K562 (cell line): ENCODE measurements at regions not wholly inside any gene's neighbourhood (a gene's known extent, or its start where the extent isn't known, plus 50 kb on each side); places are given as distances from the start of the nearest gene placed in this dataset.

ENCODE experiments used
- ATAC-seq: fragments of 200-7000 bp; cut with Tn5 transposase; 3 replicates; pipeline ENCODE4 v1.9.1; 2020; ENCODE audit warnings: moderate library complexity
- BruUV-seq: library from RNA; stranded (reverse); fragments of 400-500 nt; replicated peaks from 2 replicates; lab custom pipeline; 2021; lab: Mats Ljungman, UMichigan
- CTCF ChIA-PET: fragments of 300-600 bp; formaldehyde crosslinking; extraction: SDS; loops from one replicate; lab custom pipeline; 2021; ENCODE audit warnings: low intra/inter-chr PET ratio; lab: Yijun Ruan, JAX
- POLR2A ChIA-PET: fragments of 300-600, 350-650 bp; sonication (Branson Sonifier 250); formaldehyde crosslinking; extraction: SDS; loops from one replicate; lab custom pipeline; 2021; ENCODE audit warnings: antibody characterized with exemption, inconsistent platforms; lab: Yijun Ruan, JAX
- DNase-seq, 4 experiments: peaks; one replicate each; pipeline versions ENCODE4 v3.0.0 to v3.0.0-alpha.2; 2011 to 2018; ENCODE audit warnings: low spot score in 3 of 4, mixed read lengths in 3 of 4; ENCODE audit errors: extremely low read depth in 1 of 4
- FAIRE-seq: peaks from 2 replicates; lab custom pipeline; 2011; peaks lifted over from hg19 to GRCh38; lab: Jason Lieb, UNC
- H2AFZ ChIP-seq: 2 replicates; pipeline ENCODE4 v1.6.0; 2011; ENCODE audit warnings: low read depth, low read length, control low read depth, inconsistent platforms
- H3K27ac ChIP-seq: fragments of 200-600 bp; 3 replicates; pipeline ENCODE4 v1.8.0; 2011; ENCODE audit warnings: low read depth, mild to moderate bottlenecking, control low read depth, inconsistent platforms, low read length, moderate library complexity, mixed read lengths; ENCODE audit errors: extremely low read depth
- H3K27me3 ChIP-seq, 2 experiments: fragments of 300-600 bp in 1 of 2; 2 replicates in 1 of 2; 3 replicates in 1 of 2; pipeline versions ENCODE4 v1.6.0 to v1.8.0; 2011; ENCODE audit warnings: inconsistent platforms in 2 of 2, low read length in 2 of 2, mild to moderate bottlenecking in 1 of 2, mixed read lengths in 1 of 2, moderate library complexity in 1 of 2; ENCODE audit not compliant: control insufficient read depth in 2 of 2, insufficient read depth in 2 of 2
- H3K36me3 ChIP-seq: fragments of 300-600 bp; 3 replicates; pipeline ENCODE4 v1.8.0; 2011; ENCODE audit warnings: mild to moderate bottlenecking, low read length, inconsistent platforms; ENCODE audit not compliant: control insufficient read depth, insufficient read depth
- H3K4me1 ChIP-seq, 2 experiments: fragments of 200-600 bp in 1 of 2; replicated peaks in 1 of 2; 2 replicates in 1 of 2; 3 replicates in 1 of 2; pipeline versions ENCODE4 v1.5.1 to v1.8.0; 2011; ENCODE audit warnings: inconsistent platforms in 2 of 2, low read length in 2 of 2, mild to moderate bottlenecking in 1 of 2, mixed read lengths in 1 of 2, moderate library complexity in 1 of 2; ENCODE audit not compliant: control insufficient read depth in 2 of 2, insufficient read depth in 2 of 2
- H3K4me2 ChIP-seq: 2 replicates; pipeline ENCODE4 v1.6.1; 2011; ENCODE audit warnings: low read length, control low read depth, inconsistent platforms, mixed read lengths; ENCODE audit not compliant: insufficient read depth
- H3K4me3 ChIP-seq: fragments of 200-600 bp; sonication (generic), shearing (Covaris generic); 2 replicates; pipeline ENCODE4 v1.5.1; 2016; ENCODE audit warnings: control low read depth, inconsistent platforms
- H3K79me2 ChIP-seq: fragments of 200-600 bp; 3 replicates; pipeline ENCODE4 v1.8.0; 2011; ENCODE audit warnings: low read length, inconsistent platforms; ENCODE audit not compliant: control insufficient read depth, insufficient read depth
- H3K9ac ChIP-seq, 2 experiments: 2 replicates each; pipeline versions ENCODE4 v1.6.0 to v1.6.1; 2011; ENCODE audit warnings: low read depth in 2 of 2, low read length in 2 of 2, control low read depth in 1 of 2, inconsistent platforms in 1 of 2, mild to moderate bottlenecking in 1 of 2, mixed read lengths in 1 of 2; ENCODE audit not compliant: insufficient read depth in 1 of 2
- H3K9me1 ChIP-seq: one replicate; pipeline ENCODE4 v1.6.0; 2011; ENCODE audit warnings: inconsistent platforms, mild to moderate bottlenecking, low read length, moderate library complexity; ENCODE audit not compliant: control insufficient read depth, insufficient read depth
- H3K9me3 ChIP-seq: replicated peaks from 2 replicates; pipeline ENCODE4 v1.5.1; 2011; ENCODE audit warnings: low read depth, low read length, inconsistent platforms; ENCODE audit not compliant: control insufficient read depth, insufficient read depth
- H4K20me1 ChIP-seq: replicated peaks from 2 replicates; pipeline ENCODE4 v1.6.1; 2011; ENCODE audit warnings: low read length, inconsistent platforms, mixed read lengths; ENCODE audit not compliant: control insufficient read depth, insufficient read depth
- BMI1 ChIP-seq: fragments of 150-350 bp; IDR thresholded peaks from 2 replicates; pipeline ENCODE4 v1.6.1; 2014; ENCODE audit warnings: low read length
- CCNT2 ChIP-seq: IDR thresholded peaks from 2 replicates; pipeline ENCODE4 v1.6.1; 2011; ENCODE audit warnings: borderline replicate concordance, low read depth, mild to moderate bottlenecking, moderate library complexity, mixed read lengths, low read length; ENCODE audit not compliant: insufficient read length; ENCODE audit errors: extremely low read depth
- CEBPZ ChIP-seq: fragments of 150-350 bp; IDR thresholded peaks from 2 replicates; pipeline ENCODE4 v1.6.1; 2014; ENCODE audit warnings: low read depth, mild to moderate bottlenecking, low read length, borderline replicate concordance
- DMBX1 ChIP-seq: fragments of 250-450 bp; sonication (Bioruptor Pico); IDR thresholded peaks from 2 replicates; pipeline ENCODE4 v1.8.0; 2022; ENCODE audit warnings: inconsistent platforms, mild to moderate bottlenecking, moderate library complexity, borderline replicate concordance
- ELK1 ChIP-seq: sonication (generic); formaldehyde crosslinking; IDR thresholded peaks from 2 replicates; pipeline ENCODE4 v1.8.1; 2022; ENCODE audit warnings: missing genetic modification reagents
- ETV6 ChIP-seq, 3 experiments: fragments of 150-350 bp in 1 of 3; sonication (generic) in 1 of 3; formaldehyde crosslinking in 1 of 3; IDR thresholded peaks; 2 replicates each; pipeline versions ENCODE4 v1.6.1 to v1.8.0; 2014 to 2022; ENCODE audit warnings: borderline replicate concordance in 2 of 3, low read depth in 2 of 3, antibody characterized with exemption in 1 of 3, low read length in 1 of 3, mild to moderate bottlenecking in 1 of 3, missing genetic modification reagents in 1 of 3
- FOS ChIP-seq: IDR thresholded peaks from 3 replicates; pipeline ENCODE4 v1.6.1; 2011; ENCODE audit not compliant: insufficient read length; ENCODE audit errors: extremely low read depth
- MTA3 ChIP-seq: fragments of 450-650 bp; formaldehyde crosslinking; IDR thresholded peaks from 2 replicates; pipeline ENCODE4 v1.6.1; 2017; ENCODE audit warnings: mild to moderate bottlenecking, borderline replicate concordance
- TAL1 ChIP-seq: fragments of 450-650 bp; IDR thresholded peaks from 2 replicates; pipeline ENCODE4 v1.6.1; 2016; ENCODE audit warnings: mild to moderate bottlenecking
- ZNF124 ChIP-seq: sonication (generic); formaldehyde crosslinking; IDR thresholded peaks from 2 replicates; pipeline ENCODE4 v1.8.1; 2022; ENCODE audit warnings: missing genetic modification reagents
- ZNF174 ChIP-seq: fragments of 250-450 bp; sonication (Bioruptor Pico); IDR thresholded peaks from 2 replicates; pipeline ENCODE4 v1.4.0; 2020; ENCODE audit warnings: mild to moderate bottlenecking
- ZNF561 ChIP-seq: fragments of 450-650 bp; formaldehyde crosslinking; conservative IDR thresholded peaks from 2 replicates; pipeline ENCODE4 v1.4.0; 2020; ENCODE audit warnings: mild to moderate bottlenecking, moderate library complexity
- WGBS: fragments of 100-300 bp; shearing (Covaris generic); methylation state at CpG from one replicate; pipeline ENCODE4 v1.1.6; 2016; ENCODE audit warnings: low coverage, mixed read lengths; ENCODE audit not compliant: insufficient coverage; ENCODE audit errors: missing lambda C conversion rate; 5-methylcytosine and 5-hydroxymethylcytosine counted together
- in situ Hi-C: fragments of 300-500 bp; cut with MboI; formaldehyde crosslinking; loops from 4 replicates; pipeline ENCODE4 v1.15.0; 2018; ENCODE audit warnings: inconsistent platforms, mixed read lengths
- intact Hi-C: fragments of 100-400 bp; cut with micrococcal nuclease; formaldehyde crosslinking; loops from 2 replicates; pipeline ENCODE4 v1.14.2; 2022

GRCh38 chr5:6926491-6927038, 213.3 kb downstream of the TENT4A start:
- intact Hi-C loops = no loop called here
- FAIRE-seq (no peak), DNase-seq (no peak)
- Histone ChIP-seq H3K27ac (no peak overlapping the region), H3K4me3 (no peak overlapping the region), H4K20me1 (no peaks in the 10 kb centered on the region), H3K27me3 (no peaks in the 10 kb centered on the region), H3K4me1 (no peaks in the 10 kb centered on the region), H3K36me3 (no peaks in the 10 kb centered on the region), H3K9me3 (no peaks in the 10 kb centered on the region), H2AFZ (no peak overlapping the region), H3K9me1 (no peaks in the 10 kb centered on the region)
- POLR2A ChIA-PET = no interaction called here
- BruUV-seq = no TSS peak
- CTCF ChIA-PET = no interaction called here
- TF ChIP-seq ZNF561 (CRISPR knock-in tag) (no peak), CCNT2 (no peak), DMBX1 (CRISPR knock-in tag) (no peak), ETV6 (IDR thresholded peaks at IDR 0.05; ENCODE audit: borderline replicate concordance in 1 of 2, low read depth in 2 of 2, low read length in 1 of 2) (no peak), ETV6 (CRISPR knock-in tag; IDR thresholded peaks at IDR 0.05; ENCODE audit: borderline replicate concordance) (no peak)
- TF ChIP-seq, all 486 proteins: peak for 0
- Histone ChIP-seq H3K9ac (no peak overlapping the region), H3K79me2 (no peaks in the 10 kb centered on the region), H3K4me2 (no peak overlapping the region)
- 0% methylated on average over 1 of the region's 1 CpG for WGBS
- no peak for ATAC-seq
- in situ Hi-C loops = no loop called here

GRCh38 chr5:6936031-6936430, 222.8 kb downstream of the TENT4A start:
- Histone ChIP-seq H3K4me2 (no peak overlapping the region), H4K20me1 (no peaks in the 10 kb centered on the region), H3K36me3 (no peaks in the 10 kb centered on the region), H3K9ac (no peak overlapping the region), H3K9me1 (no peaks in the 10 kb centered on the region), H2AFZ (no peak overlapping the region), H3K27ac (no peak overlapping the region), H3K4me3 (no peak overlapping the region), H3K79me2 (no peaks in the 10 kb centered on the region), H3K27me3 (no peaks in the 10 kb centered on the region), H3K4me1 (no peaks in the 10 kb centered on the region), H3K9me3 (no peaks in the 10 kb centered on the region)
- no peak for ATAC-seq
- FAIRE-seq = no peak
- CTCF ChIA-PET = no interaction called here
- in situ Hi-C loops = no loop called here
- WGBS = 0% methylated on average over 1 of the region's 1 CpG
- no peak for DNase-seq
- intact Hi-C loops = no loop called here
- no TSS peak for BruUV-seq
- POLR2A ChIA-PET = interaction anchor here (0.6 kb wide), 1 partner anchor 880 kb away, joined by 3 read pairs; no protein-coding TSS in a partner anchor
- TF ChIP-seq FOS = no peak
- TF ChIP-seq ELK1 (CRISPR knock-in tag) = no peak
- TF ChIP-seq CEBPZ = no peak
- TF ChIP-seq MTA3 = no peak
- no peak for TF ChIP-seq ZNF174 (CRISPR knock-in tag)
- TF ChIP-seq BMI1 = no peak
- TF ChIP-seq ZNF124 (CRISPR knock-in tag) = no peak
- TF ChIP-seq TAL1 = no peak
